Thyroid gland (tissue), 4 donors: ENCODE measurements at regions not wholly inside any gene's neighbourhood (a gene's known extent, or its start where the extent isn't known, plus 50 kb on each side); places are given as distances from the start of the nearest gene placed in this dataset.

ENCODE experiments used
- DNase-seq, 2 donors: peaks; one replicate each; pipeline ENCODE4 v3.0.0-alpha.2; 2019
- H3K27ac ChIP-seq, 3 donors: fragments of 200-600 bp; sonication (generic); 1 replicate in 2 of 3; 2 replicates in 1 of 3; pipeline ENCODE4 v1.5.1; 2016 to 2019; ENCODE audit warnings: mild to moderate bottlenecking in 1 of 3, moderate library complexity in 1 of 3
- H3K27me3 ChIP-seq: fragments of 200-600 bp; sonication (generic); one replicate; pipeline ENCODE4 v1.5.1; 2019
- H3K36me3 ChIP-seq, 2 donors: fragments of 200-600 bp; sonication (generic); one replicate each; pipeline ENCODE4 v1.5.1; 2016 to 2019
- H3K4me1 ChIP-seq, 2 donors: fragments of 200-600 bp; sonication (generic); one replicate each; pipeline ENCODE4 v1.5.1; 2017 to 2019
- H3K4me3 ChIP-seq, 3 donors: fragments of 200-600 bp; sonication (generic); replicated peaks in 1 of 3; 1 replicate in 2 of 3; 2 replicates in 1 of 3; pipeline ENCODE4 v1.5.1; 2016; ENCODE audit warnings: mild to moderate bottlenecking in 1 of 3
- H3K9me3 ChIP-seq: fragments of 200-600 bp; sonication (generic); one replicate; pipeline ENCODE4 v1.5.1; 2017
- CTCF ChIP-seq, 6 experiments: fragments of 200-600 bp in 3 of 6; fragments of 450-650 bp in 3 of 6; sonication (generic) in 3 of 6; IDR thresholded peaks; one replicate each; pipeline ENCODE4 v1.5.1; 2016 to 2019; ENCODE audit warnings: antibody characterized with exemption in 6 of 6, mild to moderate bottlenecking in 2 of 6, inconsistent platforms in 1 of 6, moderate library complexity in 1 of 6
- POLR2A ChIP-seq, 2 donors: fragments of 450-650 bp; IDR thresholded peaks; one replicate each; pipeline ENCODE4 v1.6.1; 2017; ENCODE audit warnings: antibody characterized with exemption in 2 of 2, mild to moderate bottlenecking in 2 of 2, moderate library complexity in 1 of 2
- WGBS, 2 donors: methylation state at CpG; one replicate each; pipeline ENCODE4 v1.1.5; 2017; 5-methylcytosine and 5-hydroxymethylcytosine counted together
- intact Hi-C: fragments of 100-400 bp; cut with DNase I; formaldehyde crosslinking; loops from one replicate; pipeline ENCODE4 v1.15.1; 2023

- intact Hi-C loops, result no loop called here
Measured at GRCh38 chr12:127145241-127145928, 1121.6 kb upstream of the TMEM132C start.

GRCh38 chr12:127145929-127146789 is 1120.8 kb upstream of the TMEM132C start:
- Histone ChIP-seq H3K27me3 (no peaks in the 10 kb centered on the region), H3K4me3 (peak overlapping the region; percentile 28 to 47 (median 38)), H3K27ac (no peak overlapping the region), H3K9me3 (no peaks in the 10 kb centered on the region), H3K36me3 (no peaks in the 10 kb centered on the region), H3K4me1 (peaks cover 6 to 8% of the 10 kb centered on the region in 2 donors)
- DNase-seq, result peak; percentile 64 to 66
- TF ChIP-seq POLR2A (IDR thresholded peaks at IDR 0.05) (peak in 1 of 2 donors; percentile 49), CTCF (IDR thresholded peaks at IDR 0.05) (no peak)
- intact Hi-C loops, result no loop called here
- 16 to 31% methylated on average over 19 to 46 of the region's 85 CpGs for WGBS, 2 donors

More at GRCh38 chr12:127145241-127145928, 1121.6 kb upstream of the TMEM132C start:
- Histone ChIP-seq H3K27me3 (no peaks in the 10 kb centered on the region), H3K27ac (no peak overlapping the region), H3K36me3 (no peaks in the 10 kb centered on the region), H3K4me1 (peaks cover 6 to 8% of the 10 kb centered on the region in 2 donors), H3K9me3 (no peaks in the 10 kb centered on the region), H3K4me3 (peak overlapping the region in 2 of 3 donors; percentile 38 to 47)
- no peak for DNase-seq
- no peak for TF ChIP-seq CTCF (IDR thresholded peaks at IDR 0.05)
- TF ChIP-seq POLR2A (IDR thresholded peaks at IDR 0.05), result no peak
- WGBS, 2 donors, result 54 to 58% methylated on average over 6 of the region's 6 CpGs

- no peak for TF ChIP-seq CTCF (IDR thresholded peaks at IDR 0.05)
- TF ChIP-seq POLR2A (IDR thresholded peaks at IDR 0.05), result no peak
- Histone ChIP-seq H3K9me3 (no peaks in the 10 kb centered on the region), H3K36me3 (no peaks in the 10 kb centered on the region), H3K4me3 (no peak overlapping the region), H3K27ac (no peak overlapping the region), H3K4me1 (peaks cover 6 to 8% of the 10 kb centered on the region in 2 donors), H3K27me3 (no peaks in the 10 kb centered on the region)
- DNase-seq, result no peak
- intact Hi-C loops, result no loop called here
- 89% methylated on average over 4 of the region's 4 CpGs for WGBS, 2 donors
Measured at GRCh38 chr12:127146991-127147718, 1119.8 kb upstream of the TMEM132C start.

- no peak overlapping the region for H3K4me3 ChIP-seq
- H3K4me1 ChIP-seq, result peaks cover 6 to 8% of the 10 kb centered on the region in 2 donors
- intact Hi-C loops, result no loop called here
- no peak for TF ChIP-seq CTCF (IDR thresholded peaks at IDR 0.05)
- TF ChIP-seq POLR2A (IDR thresholded peaks at IDR 0.05), result no peak
- no peaks in the 10 kb centered on the region for H3K27me3 ChIP-seq
- no peak overlapping the region for H3K27ac ChIP-seq
- DNase-seq, result no peak
- H3K9me3 ChIP-seq, result no peaks in the 10 kb centered on the region
- WGBS, 2 donors, result 63 to 71% methylated on average over 4 of the region's 4 CpGs
- no peaks in the 10 kb centered on the region for H3K36me3 ChIP-seq
Measured at GRCh38 chr12:127147724-127148123, 1119.2 kb upstream of the TMEM132C start.
